HCT116 (cell line): ENCODE measurements at regions not wholly inside any gene's neighbourhood (a gene's known extent, or its start where the extent isn't known, plus 50 kb on each side); places are given as distances from the start of the nearest gene placed in this dataset.

Experiments used
- ATAC-seq: fragments of 200-7000 bp; cut with Tn5 transposase; 2 replicates; pipeline ENCODE4 v1.9.1; 2020; ENCODE audit warnings: mild to moderate bottlenecking, moderate library complexity
- BruUV-seq: library from RNA; stranded (reverse); fragments of 400-500 nt; replicated peaks from 2 replicates; lab custom pipeline; 2021; lab: Mats Ljungman, UMichigan
- CTCF ChIA-PET: fragments of 300-600 bp; sonication (Branson Sonifier 250); formaldehyde crosslinking; loops from one replicate; lab custom pipeline; 2021; ENCODE audit warnings: antibody characterized with exemption; lab: Charles Lee
- POLR2A ChIA-PET: fragments of 300-600, 350-600 bp; sonication (Branson Sonifier 250); formaldehyde crosslinking; loops from one replicate; lab custom pipeline; 2021; ENCODE audit warnings: antibody characterized with exemption; lab: Charles Lee
- RAD21 ChIA-PET, 2 experiments: fragments of 300-600 bp; sonication (Branson Sonifier 250); formaldehyde crosslinking; loops; one replicate each; lab custom pipeline; 2023; ENCODE audit warnings: low total read pairs in 2 of 2; ENCODE audit not compliant: uncharacterized antibody in 2 of 2, unreplicated experiment in 2 of 2, low non-redundant PET in 1 of 2; lab: Charles Lee
- DNase-seq: peaks from one replicate; pipeline ENCODE4 v3.0.0-alpha.2; 2010; ENCODE audit warnings: low read depth, low spot score
- H2AFZ ChIP-seq: fragments of 200-600 bp; shearing (Covaris generic), sonication (generic); 2 replicates; pipeline ENCODE4 v1.6.1; 2017; ENCODE audit warnings: low read depth, mixed run types, mixed read lengths, antibody characterized with exemption, low read length; ENCODE audit not compliant: poor library complexity, severe bottlenecking
- H3K27ac ChIP-seq: 2 replicates; pipeline ENCODE4 v1.5.1; 2012; ENCODE audit warnings: low read depth, low read length
- H3K27me3 ChIP-seq: fragments of 200-600 bp; sonication (generic); 2 replicates; pipeline ENCODE4 v1.6.1; 2016; ENCODE audit warnings: mixed run types, low read length, mixed read lengths; ENCODE audit not compliant: insufficient read depth
- H3K36me3 ChIP-seq, 2 experiments: fragments of 200-500 bp in 1 of 2; fragments of 200-600 bp in 1 of 2; sonication (Bioruptor generic) in 1 of 2; sonication (generic) in 1 of 2; 2 replicates each; pipeline versions ENCODE4 v1.5.1 to v1.6.1; 2014 to 2016; ENCODE audit warnings: low read length in 2 of 2, inconsistent platforms in 1 of 2, mixed read lengths in 1 of 2, mixed run types in 1 of 2; ENCODE audit not compliant: insufficient read depth in 2 of 2, control insufficient read depth in 1 of 2
- H3K4me1 ChIP-seq, 2 experiments: fragments of 200-600 bp in 1 of 2; sonication (generic) in 1 of 2; 2 replicates each; pipeline versions ENCODE4 v1.5.1 to v1.6.1; 2012 to 2017; ENCODE audit warnings: low read length in 2 of 2, inconsistent platforms in 1 of 2, mild to moderate bottlenecking in 1 of 2, mixed read lengths in 1 of 2, mixed run types in 1 of 2, moderate library complexity in 1 of 2; ENCODE audit not compliant: insufficient read depth in 2 of 2, control insufficient read depth in 1 of 2
- H3K4me2 ChIP-seq: fragments of 200-600 bp; sonication (generic); 2 replicates; pipeline ENCODE4 v1.6.1; 2017; ENCODE audit warnings: mixed run types, low read length, mixed read lengths
- H3K4me3 ChIP-seq, 2 experiments: fragments of 200-600 bp in 1 of 2; sonication (generic) in 1 of 2; replicated peaks in 1 of 2; 2 replicates each; pipeline ENCODE4 v1.5.1; 2011 to 2016; ENCODE audit warnings: low read length in 2 of 2, control low read depth in 1 of 2, low read depth in 1 of 2, mild to moderate bottlenecking in 1 of 2, mixed read lengths in 1 of 2, mixed run types in 1 of 2
- H3K79me2 ChIP-seq: fragments of 200-600 bp; sonication (generic); 2 replicates; pipeline ENCODE4 v1.6.1; 2017; ENCODE audit warnings: mild to moderate bottlenecking, mixed run types, low read length, moderate library complexity, mixed read lengths; ENCODE audit not compliant: insufficient read depth
- H3K9ac ChIP-seq: fragments of 200-600 bp; sonication (generic); 2 replicates; pipeline ENCODE4 v1.6.1; 2016; ENCODE audit warnings: low read length, mixed read lengths
- H3K9me2 ChIP-seq: fragments of 200-600 bp; sonication (generic), shearing (Covaris generic); 2 replicates; pipeline ENCODE4 v1.6.1; 2017; ENCODE audit warnings: mixed run types, mild to moderate bottlenecking, moderate library complexity; ENCODE audit not compliant: insufficient read depth
- H3K9me3 ChIP-seq, 2 experiments: fragments of 200-500 bp in 1 of 2; fragments of 200-600 bp in 1 of 2; sonication (Bioruptor generic) in 1 of 2; sonication (generic) in 1 of 2; 2 replicates each; pipeline ENCODE4 v1.6.1; 2014 to 2017; ENCODE audit warnings: low read length in 2 of 2, mixed read lengths in 2 of 2, inconsistent platforms in 1 of 2, low read depth in 1 of 2, mild to moderate bottlenecking in 1 of 2, mixed run types in 1 of 2, moderate library complexity in 1 of 2; ENCODE audit not compliant: control insufficient read depth in 1 of 2, insufficient read depth in 1 of 2
- H4K20me1 ChIP-seq: fragments of 200-600 bp; sonication (generic), shearing (Covaris generic); 2 replicates; pipeline ENCODE4 v1.6.1; 2017; ENCODE audit warnings: mixed run types, mild to moderate bottlenecking, moderate library complexity; ENCODE audit not compliant: insufficient read depth
- ATF3 ChIP-seq: IDR thresholded peaks from 2 replicates; pipeline ENCODE4 v1.6.1; 2012
- CEBPB ChIP-seq: IDR thresholded peaks from 2 replicates; pipeline ENCODE4 v1.6.1; 2012; ENCODE audit warnings: low read depth
- POLR2AphosphoS5 ChIP-seq: IDR thresholded peaks from 2 replicates; pipeline ENCODE4 v1.6.1; 2011; ENCODE audit warnings: mild to moderate bottlenecking, low read depth, low read length, moderate library complexity
- RAD21 ChIP-seq: IDR thresholded peaks from 2 replicates; pipeline ENCODE4 v1.6.1; 2012; ENCODE audit warnings: low read depth, mild to moderate bottlenecking
- SIN3A ChIP-seq: IDR thresholded peaks from 2 replicates; pipeline ENCODE4 v1.6.1; 2012; ENCODE audit warnings: low read depth
- SRF ChIP-seq: IDR thresholded peaks from 2 replicates; pipeline ENCODE4 v1.6.1; 2012; ENCODE audit warnings: low read depth
- intact Hi-C: fragments of 100-400 bp; cut with micrococcal nuclease; formaldehyde crosslinking; loops from 2 replicates; pipeline ENCODE4 v1.10.0; 2022

- no peak for TF ChIP-seq ATF3
- TF ChIP-seq, all 23 proteins: peak for 0
- H3K36me3 ChIP-seq, result no peaks in the 10 kb centered on the region
- no peaks in the 10 kb centered on the region for H3K9me2 ChIP-seq
- DNase-seq (no peak), ATAC-seq (no peak)
- no peak overlapping the region for H3K4me2 ChIP-seq
- intact Hi-C loops, result no loop called here
- ChIA-PET POLR2A (no interaction called here), CTCF (no interaction called here), RAD21 (no interaction called here)
- H3K27me3 ChIP-seq, result no peaks in the 10 kb centered on the region
- H3K79me2 ChIP-seq, result no peaks in the 10 kb centered on the region
- no peak overlapping the region for H2AFZ ChIP-seq
- no peaks in the 10 kb centered on the region for H3K9me3 ChIP-seq
- no peak overlapping the region for H3K27ac ChIP-seq
- no TSS peak for BruUV-seq
- no peak overlapping the region for H3K9ac ChIP-seq
- no peaks in the 10 kb centered on the region for H4K20me1 ChIP-seq
- no peak overlapping the region for H3K4me3 ChIP-seq
- no peaks in the 10 kb centered on the region for H3K4me1 ChIP-seq
Measured at GRCh38 chr2:19691892-19692291, 209.9 kb downstream of the TTC32 start.

GRCh38 chr2:19690429-19690828 is 211.4 kb downstream of the TTC32 start:
- Histone ChIP-seq H3K4me2 (no peak overlapping the region), H3K27ac (no peak overlapping the region), H3K9me3 (no peaks in the 10 kb centered on the region), H4K20me1 (no peaks in the 10 kb centered on the region), H3K9me2 (no peaks in the 10 kb centered on the region), H3K27me3 (no peaks in the 10 kb centered on the region), H3K4me1 (no peaks in the 10 kb centered on the region), H3K36me3 (no peaks in the 10 kb centered on the region), H3K79me2 (no peaks in the 10 kb centered on the region), H2AFZ (no peak overlapping the region), H3K9ac (no peak overlapping the region), H3K4me3 (no peak overlapping the region)
- DNase-seq (no peak), ATAC-seq (no peak)
- intact Hi-C loops, result no loop called here
- no peak for TF ChIP-seq SRF
- no peak for TF ChIP-seq CEBPB
- no peak for TF ChIP-seq SIN3A
- TF ChIP-seq RAD21, result no peak
- no peak for TF ChIP-seq POLR2AphosphoS5
- ChIA-PET CTCF (no interaction called here), RAD21 (no interaction called here), POLR2A (no interaction called here)
- no TSS peak for BruUV-seq
